OCI-LY3 (cell line): ENCODE measurements at regions not wholly inside any gene's neighbourhood (a gene's known extent, or its start where the extent isn't known, plus 50 kb on each side); places are given as distances from the start of the nearest gene placed in this dataset.

Source experiments
- H2AFZ ChIP-seq: fragments of 200-600, 300-600 bp; shearing (Covaris generic); 2 replicates; pipeline ENCODE4 v1.6.0; 2014; ENCODE audit warnings: antibody characterized with exemption, low read depth, low read length
- H3K27ac ChIP-seq: fragments of 200-600, 300-600 bp; sonication (generic); 2 replicates; pipeline ENCODE4 v1.5.1; 2014; ENCODE audit warnings: mild to moderate bottlenecking, low read length, moderate library complexity, mixed read lengths
- H3K27me3 ChIP-seq: fragments of 200-600, 300-600 bp; sonication (generic); 2 replicates; pipeline ENCODE4 v1.6.1; 2014; ENCODE audit warnings: low read depth, low read length, mixed read lengths
- H3K36me3 ChIP-seq: fragments of 200-600, 300-600 bp; sonication (generic); replicated peaks from 2 replicates; pipeline ENCODE3; 2014; ENCODE audit warnings: low read depth, low read length, mixed read lengths
- H3K4me1 ChIP-seq: fragments of 300-600, 200-600 bp; sonication (generic); 2 replicates; pipeline ENCODE4 v1.6.1; 2014; ENCODE audit warnings: low read length, mixed read lengths
- H3K4me2 ChIP-seq: fragments of 200-600, 300-600 bp; sonication (generic); 2 replicates; pipeline ENCODE4 v1.6.1; 2014; ENCODE audit warnings: low read length, mixed read lengths
- H3K4me3 ChIP-seq: fragments of 300-600, 200-600 bp; sonication (generic); 2 replicates; pipeline ENCODE4 v1.5.1; 2014; ENCODE audit warnings: antibody characterized with exemption, mild to moderate bottlenecking, low read length, moderate library complexity
- H3K79me2 ChIP-seq: fragments of 300-600, 200-600 bp; shearing (Covaris generic); 2 replicates; pipeline ENCODE4 v1.6.1; 2014; ENCODE audit warnings: mild to moderate bottlenecking, low read length, mixed read lengths
- H3K9ac ChIP-seq: fragments of 300-600, 200-600 bp; shearing (Covaris generic); 2 replicates; pipeline ENCODE4 v1.6.0; 2014; ENCODE audit warnings: mild to moderate bottlenecking, low read length, moderate library complexity
- H3K9me3 ChIP-seq: fragments of 200-600, 300-600 bp; shearing (Covaris generic); 2 replicates; pipeline ENCODE4 v1.6.1; 2014; ENCODE audit warnings: low read length, mixed read lengths; ENCODE audit not compliant: insufficient read depth
- H4K20me1 ChIP-seq: fragments of 200-600, 300-600 bp; sonication (generic); 2 replicates; pipeline ENCODE4 v1.6.1; 2016; ENCODE audit warnings: low read length, mixed read lengths; ENCODE audit not compliant: insufficient read depth
- CTCF ChIP-seq: fragments of 200-600, 300-600 bp; sonication (generic); IDR thresholded peaks from 2 replicates; pipeline ENCODE4 v1.5.1; 2014; ENCODE audit warnings: antibody characterized with exemption, low read length, low read depth
- EZH2phosphoT487 ChIP-seq: fragments of 200-600 bp; shearing (Covaris generic); IDR thresholded peaks from 2 replicates; pipeline ENCODE4 v1.6.1; 2018; ENCODE audit warnings: antibody characterized with exemption, mixed run types, low read depth

- Histone ChIP-seq H3K27me3 (no peaks in the 10 kb centered on the region), H3K4me1 (peaks cover 22% of the 10 kb centered on the region), H3K79me2 (no peaks in the 10 kb centered on the region), H3K27ac (peak overlapping the region; percentile 35), H3K9ac (no peak overlapping the region), H2AFZ (no peak overlapping the region; the same call in 1 of the 2 replicates), H3K9me3 (peaks cover 9% of the 10 kb centered on the region; the same call in 1 of the 2 replicates), H4K20me1 (no peaks in the 10 kb centered on the region), H3K4me2 (no peak overlapping the region), H3K36me3 (peaks cover 14% of the 10 kb centered on the region), H3K4me3 (no peak overlapping the region)
- TF ChIP-seq CTCF (no peak), EZH2phosphoT487 (no peak)
Measured at GRCh38 chr1:42096554-42096953, 56.7 kb upstream of the GUCA2B start.

- Histone ChIP-seq H3K27me3 (no peaks in the 10 kb centered on the region), H3K27ac (no peak overlapping the region), H3K4me2 (no peak overlapping the region), H3K4me3 (no peak overlapping the region), H3K9ac (no peak overlapping the region), H3K4me1 (no peaks in the 10 kb centered on the region), H4K20me1 (no peaks in the 10 kb centered on the region), H3K79me2 (no peaks in the 10 kb centered on the region), H3K36me3 (peaks cover 7% of the 10 kb centered on the region), H2AFZ (no peak overlapping the region), H3K9me3 (peaks cover 26% of the 10 kb centered on the region)
- TF ChIP-seq CTCF: no peak
- TF ChIP-seq EZH2phosphoT487: no peak
Measured at GRCh38 chr1:42089246-42089645, 64.0 kb upstream of the GUCA2B start.

- H3K79me2 ChIP-seq: no peaks in the 10 kb centered on the region
- TF ChIP-seq EZH2phosphoT487: no peak
- TF ChIP-seq CTCF: no peak
- no peak overlapping the region for H3K4me2 ChIP-seq
- H4K20me1 ChIP-seq: no peaks in the 10 kb centered on the region
- no peaks in the 10 kb centered on the region for H3K27me3 ChIP-seq
- peaks cover 26% of the 10 kb centered on the region for H3K9me3 ChIP-seq
- H3K27ac ChIP-seq: no peak overlapping the region
- no peak overlapping the region for H3K4me3 ChIP-seq
- H3K36me3 ChIP-seq: peaks cover 7% of the 10 kb centered on the region
- no peaks in the 10 kb centered on the region for H3K4me1 ChIP-seq
- H3K9ac ChIP-seq: no peak overlapping the region
- H2AFZ ChIP-seq: no peak overlapping the region
Measured at GRCh38 chr1:42086146-42086545, 67.1 kb upstream of the GUCA2B start.

- Histone ChIP-seq H3K79me2 (no peaks in the 10 kb centered on the region), H4K20me1 (no peaks in the 10 kb centered on the region), H3K4me1 (no peaks in the 10 kb centered on the region), H3K4me2 (no peak overlapping the region), H2AFZ (peak overlapping the region; percentile 87; the same call in 1 of the 2 replicates), H3K9me3 (peaks cover 26% of the 10 kb centered on the region), H3K27me3 (no peaks in the 10 kb centered on the region), H3K36me3 (peaks cover 7% of the 10 kb centered on the region), H3K27ac (no peak overlapping the region), H3K9ac (no peak overlapping the region), H3K4me3 (no peak overlapping the region)
- no peak for TF ChIP-seq EZH2phosphoT487
Measured at GRCh38 chr1:42085596-42085995, 67.6 kb upstream of the GUCA2B start.

GRCh38 chr1:42081475-42081874 lies 71.7 kb upstream of the GUCA2B start:
- H3K27ac ChIP-seq: no peak overlapping the region
- H3K9me3 ChIP-seq: no peaks in the 10 kb centered on the region

More at GRCh38 chr1:42081475-42081874, 71.7 kb upstream of the GUCA2B start:
- no peaks in the 10 kb centered on the region for H4K20me1 ChIP-seq
- H3K79me2 ChIP-seq: no peaks in the 10 kb centered on the region
- H3K4me1 ChIP-seq: no peaks in the 10 kb centered on the region
- H3K36me3 ChIP-seq: no peaks in the 10 kb centered on the region
- no peak overlapping the region for H2AFZ ChIP-seq
- H3K4me2 ChIP-seq: no peak overlapping the region
- H3K9ac ChIP-seq: no peak overlapping the region
- TF ChIP-seq EZH2phosphoT487: no peak
- no peak for TF ChIP-seq CTCF
- no peak overlapping the region for H3K4me3 ChIP-seq
- no peaks in the 10 kb centered on the region for H3K27me3 ChIP-seq
